ENCODE measurements at regions not wholly inside any gene's neighbourhood (a gene's known extent, or its start where the extent isn't known, plus 50 kb on each side); places are given as distances from the start of the nearest gene placed in this dataset.

DNA sequence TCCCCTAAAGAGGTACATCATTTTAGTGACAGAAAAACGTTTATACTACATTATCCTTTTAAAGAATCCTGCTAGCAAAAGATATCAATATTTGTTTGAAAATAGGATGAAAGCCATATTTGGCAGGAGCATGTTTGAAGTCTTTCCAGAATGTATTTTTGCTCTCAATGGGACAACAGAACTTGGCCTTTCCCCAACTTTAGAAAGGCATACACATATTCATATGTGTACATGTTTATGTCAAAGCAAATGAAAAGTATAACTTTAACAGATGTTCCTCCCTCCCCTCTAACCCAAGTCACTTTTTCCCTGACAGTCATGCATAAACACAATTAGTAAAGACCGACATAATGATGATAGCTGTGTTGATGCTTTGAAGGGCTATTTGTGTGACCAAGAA, 427.8 kb upstream of the CDH6 start:
- no peak for DNase-seq (ENCODE audit: low spot score in 2 of 2)
- FAIRE-seq = no peak

GRCh38 chr5:30765227-30765626, 428.3 kb upstream of the CDH6 start:
- FAIRE-seq (no peak), DNase-seq (ENCODE audit: low spot score in 2 of 2) (no peak)

DNA sequence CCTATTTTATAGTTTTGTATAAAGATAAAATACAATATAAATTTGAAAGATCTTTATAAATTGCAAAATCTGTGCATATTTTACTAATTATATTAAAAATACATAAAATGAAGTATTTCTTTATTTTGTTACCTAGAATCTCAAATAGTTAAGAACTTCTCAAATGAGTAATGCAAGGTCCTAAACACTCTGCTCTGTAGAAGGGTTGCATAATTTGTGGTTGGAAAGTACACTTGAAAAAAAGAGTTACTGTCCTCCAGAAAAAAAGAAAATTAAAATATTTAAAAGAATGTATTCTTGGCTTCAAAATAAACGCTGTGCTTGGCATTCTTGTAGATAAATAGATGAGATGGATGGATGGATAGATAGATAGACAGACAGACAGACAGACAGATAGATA, 428.8 kb upstream of the CDH6 start:
- no peak for DNase-seq (ENCODE audit: low spot score in 2 of 2)
- FAIRE-seq = peak; percentile 76

DNA sequence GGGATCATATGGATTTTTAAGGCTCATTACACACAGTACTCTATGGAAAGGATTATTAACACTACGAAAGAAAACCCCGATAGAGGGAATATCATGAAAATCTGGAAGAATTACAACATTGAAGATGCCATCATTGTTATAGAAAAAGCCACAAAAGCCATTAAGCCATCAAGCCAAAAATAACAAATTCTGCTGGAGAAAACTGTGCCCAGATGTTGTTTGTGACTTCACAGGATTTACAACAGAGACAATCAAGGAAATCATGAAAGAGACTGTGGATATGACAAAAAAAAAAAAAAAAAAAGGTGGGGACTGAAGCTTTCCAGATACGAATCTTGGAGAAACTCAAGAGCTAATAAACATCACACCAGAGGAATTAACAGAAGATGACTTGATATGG, 433.8 kb upstream of the CDH6 start:
- FAIRE-seq = no peak

GRCh38 chr5:30752015-30752414, 441.5 kb upstream of the CDH6 start:
- FAIRE-seq (no peak), DNase-seq (ENCODE audit: low spot score in 2 of 2) (no peak)

More for the DNA sequence above, 433.8 kb upstream of the CDH6 start:
- no peak for DNase-seq (ENCODE audit: low spot score in 2 of 2)

DNA sequence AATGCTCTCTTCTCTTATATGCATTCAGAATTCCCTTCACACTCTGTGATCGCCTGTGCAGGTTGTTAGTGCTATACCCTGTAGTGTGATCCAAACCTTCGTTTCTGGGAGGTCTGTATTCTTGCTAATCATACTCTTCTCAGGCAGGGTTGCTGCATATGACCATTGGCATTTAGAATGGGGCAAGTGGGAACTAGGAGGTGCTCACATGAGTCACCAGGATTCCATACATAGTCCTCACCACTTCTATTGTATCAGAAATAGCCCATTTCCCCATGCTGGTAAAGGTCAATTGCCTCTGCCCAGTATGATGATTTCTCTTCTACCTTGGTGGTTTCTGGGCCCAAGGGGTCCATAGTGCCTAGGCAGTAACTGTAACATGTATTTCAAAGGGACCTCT, 443.5 kb upstream of the CDH6 start:
- FAIRE-seq (no peak), DNase-seq (ENCODE audit: low spot score in 2 of 2) (no peak)

- FAIRE-seq (no peak), DNase-seq (ENCODE audit: low spot score in 2 of 2) (no peak)
Measured at GRCh38 chr5:30747412-30747811, 446.1 kb upstream of the CDH6 start.

GRCh38 chr5:30736669-30737068, 456.8 kb upstream of the CDH6 start:
- FAIRE-seq (no peak), DNase-seq (ENCODE audit: low spot score in 2 of 2) (peak in 1 of 2 donors; percentile 1)

DNA sequence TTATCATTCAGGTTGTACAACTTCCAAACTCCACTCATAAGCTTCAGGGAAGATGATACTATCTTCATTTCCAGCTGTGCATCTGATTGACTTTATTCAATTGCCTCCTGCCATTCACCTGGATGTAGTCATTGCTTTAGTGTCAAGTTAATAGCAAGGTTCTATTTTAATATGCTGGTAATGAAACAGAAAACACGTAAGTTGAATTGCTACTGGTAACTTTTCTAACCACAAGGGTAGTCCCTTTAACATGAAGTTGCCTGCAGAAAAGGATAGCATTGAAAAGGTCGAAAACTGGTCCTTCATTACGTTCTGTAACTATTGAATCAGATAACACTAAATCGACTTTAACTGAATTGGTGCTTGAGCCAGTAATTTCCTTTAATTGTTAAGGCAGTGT, 459.4 kb upstream of the CDH6 start:
- DNase-seq (ENCODE audit: low spot score in 2 of 2) = no peak

DNA sequence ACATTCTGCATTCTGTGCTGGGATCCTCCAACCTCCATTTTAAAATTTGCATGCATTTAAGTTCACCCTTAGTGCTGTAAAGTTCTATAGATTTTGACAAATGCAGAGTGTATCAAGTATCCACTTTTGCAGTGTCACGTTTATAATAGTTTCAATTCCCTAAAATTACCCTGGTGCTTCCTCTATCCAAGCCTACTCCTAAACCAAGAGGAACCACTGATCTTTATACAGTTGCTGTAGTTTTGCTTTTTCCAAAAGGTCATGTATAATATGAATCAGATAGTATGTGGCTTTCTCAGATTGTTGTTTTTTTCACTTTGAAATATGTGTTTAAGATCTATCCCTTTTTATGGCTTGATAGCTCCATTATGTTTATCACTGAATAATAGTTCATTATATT, 468.4 kb upstream of the CDH6 start:
- no peak for FAIRE-seq
- DNase-seq (ENCODE audit: low spot score in 2 of 2) = no peak

More for the DNA sequence above, 459.4 kb upstream of the CDH6 start:
- FAIRE-seq = no peak

GRCh38 chr5:30698217-30698616, 495.3 kb upstream of the CDH6 start:
- DNase-seq (ENCODE audit: low spot score in 2 of 2) (no peak), FAIRE-seq (no peak)

- no peak for FAIRE-seq
Measured at GRCh38 chr5:30693326-30693725, 500.2 kb upstream of the CDH6 start.

DNA sequence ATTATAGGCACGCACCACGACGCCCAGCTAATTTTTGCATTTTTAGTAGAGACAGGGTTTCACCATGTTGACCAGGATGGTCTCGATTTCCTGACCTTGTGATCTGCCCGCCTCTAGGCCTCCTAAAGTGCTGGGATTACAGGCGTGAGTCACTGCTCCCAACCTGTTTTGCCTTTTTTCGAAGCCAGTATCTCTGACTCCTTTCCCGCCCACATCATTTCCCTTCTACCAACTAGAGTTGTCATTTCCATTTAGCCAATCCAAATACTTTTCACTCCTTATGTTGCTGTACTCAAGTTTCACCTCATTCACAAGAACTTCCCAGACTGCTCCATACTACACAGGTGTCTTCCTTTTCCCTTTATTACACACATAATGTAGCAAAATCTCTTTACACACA, 502.6 kb upstream of the CDH6 start:
- FAIRE-seq = no peak
- DNase-seq (ENCODE audit: low spot score in 2 of 2) = no peak

More at GRCh38 chr5:30693326-30693725, 500.2 kb upstream of the CDH6 start:
- DNase-seq (ENCODE audit: low spot score in 2 of 2) = no peak

DNA sequence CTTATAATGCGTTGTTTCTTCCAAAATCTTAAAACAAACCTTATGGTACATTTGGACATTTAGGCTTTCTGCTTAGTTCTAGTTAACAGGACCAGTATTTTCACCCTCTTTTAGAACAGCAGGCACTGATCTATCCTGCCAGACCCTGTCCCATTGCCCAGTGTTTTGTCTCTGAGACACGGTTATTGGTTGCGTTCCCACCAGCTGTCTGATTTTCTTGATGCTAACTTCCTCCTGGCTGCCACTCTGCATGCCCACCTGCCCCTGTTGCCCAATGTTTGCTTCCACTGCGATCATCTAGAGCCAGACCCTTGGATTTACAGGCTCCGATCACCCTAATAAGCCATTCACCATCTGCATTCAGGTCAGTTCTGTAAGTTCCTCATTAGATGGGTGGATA, 506.0 kb upstream of the CDH6 start:
- FAIRE-seq = no peak
- DNase-seq (ENCODE audit: low spot score in 2 of 2) = no peak

DNA sequence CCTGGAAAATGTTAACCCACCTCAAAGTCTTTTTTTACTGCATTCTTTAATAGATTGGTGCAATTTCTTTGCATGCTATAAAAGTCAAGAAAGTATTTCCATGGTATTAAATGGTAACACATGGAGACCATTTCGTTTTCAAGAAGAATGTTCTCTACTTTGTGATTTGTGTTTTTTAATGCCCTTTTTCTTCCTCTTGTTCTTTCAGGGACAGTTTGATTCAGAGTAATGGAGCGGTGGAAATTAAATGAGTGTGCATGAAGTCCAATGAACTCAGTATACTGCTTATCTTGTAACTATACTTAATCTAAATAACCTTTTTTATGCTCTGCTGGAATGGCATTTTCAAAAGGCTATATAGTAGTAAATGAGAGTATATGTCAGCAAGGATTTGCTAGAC, 507.0 kb upstream of the CDH6 start:
- no peak for DNase-seq (ENCODE audit: low spot score in 2 of 2)
- no peak for FAIRE-seq

GRCh38 chr5:30676223-30676840, 517.2 kb upstream of the CDH6 start:
- FAIRE-seq = no peak

GRCh38 chr5:30667293-30667692, 526.2 kb upstream of the CDH6 start:
- no peak for FAIRE-seq
- DNase-seq (ENCODE audit: low spot score in 2 of 2) = no peak

More at GRCh38 chr5:30676223-30676840, 517.2 kb upstream of the CDH6 start:
- no peak for DNase-seq (ENCODE audit: low spot score in 2 of 2)

- DNase-seq (ENCODE audit: low spot score in 2 of 2) (no peak), FAIRE-seq (no peak)
Measured at GRCh38 chr5:30663536-30663935, 530.0 kb upstream of the CDH6 start.

DNA sequence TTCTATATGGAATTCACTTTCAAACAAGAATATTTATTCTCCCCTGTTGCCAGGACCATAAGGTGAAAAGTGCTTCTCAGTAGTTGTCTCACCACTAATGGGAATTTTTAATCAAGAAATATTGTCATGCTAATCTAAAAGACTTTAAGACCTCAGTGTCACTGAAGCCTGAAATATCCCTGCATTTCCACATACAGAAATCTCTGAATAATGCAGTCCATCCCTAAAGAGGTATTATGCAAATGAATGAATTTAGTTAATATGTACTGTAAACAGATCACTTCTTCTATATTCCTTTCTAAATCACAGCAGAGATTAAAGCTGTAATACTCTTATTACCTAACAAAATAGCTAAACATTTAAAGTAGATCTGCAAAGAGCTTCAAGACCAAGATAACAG, 531.1 kb upstream of the CDH6 start:
- FAIRE-seq = no peak

GRCh38 chr5:30661730-30662129, 531.8 kb upstream of the CDH6 start:
- DNase-seq (ENCODE audit: low spot score in 2 of 2) (no peak), FAIRE-seq (no peak)

More for the DNA sequence above, 531.1 kb upstream of the CDH6 start:
- no peak for DNase-seq (ENCODE audit: low spot score in 2 of 2)

GRCh38 chr5:30659417-30659816, 534.1 kb upstream of the CDH6 start:
- no peak for FAIRE-seq
- DNase-seq (ENCODE audit: low spot score in 2 of 2) = no peak

GRCh38 chr5:30650311-30650710, 543.2 kb upstream of the CDH6 start:
- DNase-seq (ENCODE audit: low spot score in 2 of 2) (no peak), FAIRE-seq (no peak)

DNA sequence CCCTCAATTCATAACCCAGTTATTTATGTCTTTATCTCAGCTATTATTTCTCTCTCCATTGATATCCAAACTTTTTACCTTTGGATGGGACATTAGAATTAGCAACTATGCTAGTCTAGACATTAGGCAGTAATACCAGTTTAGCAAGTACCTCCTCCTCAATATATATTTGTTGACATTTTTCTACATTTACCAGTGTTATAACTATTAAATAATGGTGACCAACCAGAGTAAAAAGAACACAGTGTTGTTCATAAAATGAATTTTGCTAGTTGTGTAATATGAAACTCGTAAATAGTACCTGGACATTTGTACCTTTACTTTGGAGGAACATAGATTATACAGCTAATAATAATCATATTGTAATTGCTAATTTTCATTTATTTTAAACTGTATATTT, 554.6 kb upstream of the CDH6 start:
- FAIRE-seq (peak; percentile 66), DNase-seq (ENCODE audit: low spot score in 2 of 2) (no peak)

All from frontal cortex (tissue), 3 donors.